WTC11 (cell line): ENCODE measurements at regions not wholly inside any gene's neighbourhood (a gene's known extent, or its start where the extent isn't known, plus 50 kb on each side); places are given as distances from the start of the nearest gene placed in this dataset.

ENCODE experiments used
- ATAC-seq: fragments of 200-7000 bp; cut with Tn5 transposase; 2 replicates; pipeline ENCODE4 v1.10.0; 2021; ENCODE audit warnings: mild to moderate bottlenecking, moderate library complexity
- CTCF ChIA-PET: fragments of 300-600 bp; sonication (Branson Sonifier 250); formaldehyde crosslinking; loops from one replicate; lab custom pipeline; 2021; ENCODE audit warnings: antibody characterized with exemption; lab: Charles Lee
- POLR2A ChIA-PET: fragments of 350-600 bp; sonication (Branson Sonifier 250); formaldehyde crosslinking; loops from one replicate; lab custom pipeline; 2021; ENCODE audit warnings: antibody characterized with exemption; lab: Charles Lee
- DNase-seq: peaks from one replicate; pipeline ENCODE4 v3.0.0; 2021; ENCODE audit warnings: low spot score
- H3K27ac Mint-ChIP-seq: 2 replicates; pipeline ENCODE4 v1.8.0; 2021; ENCODE audit warnings: mixed read lengths
- H3K27me3 Mint-ChIP-seq: 2 replicates; pipeline ENCODE4 v1.8.0; 2021; ENCODE audit warnings: low read depth, mild to moderate bottlenecking, moderate library complexity, mixed read lengths
- H3K36me3 Mint-ChIP-seq: 2 replicates; pipeline ENCODE4 v1.8.0; 2021; ENCODE audit warnings: mixed read lengths
- H3K4me1 Mint-ChIP-seq: 2 replicates; pipeline ENCODE4 v1.8.0; 2022; ENCODE audit warnings: mixed read lengths
- H3K4me3 Mint-ChIP-seq: 2 replicates; pipeline ENCODE4 v1.8.0; 2021; ENCODE audit warnings: mild to moderate bottlenecking, moderate library complexity, mixed read lengths
- H3K9me3 Mint-ChIP-seq: 2 replicates; pipeline ENCODE4 v1.8.0; 2021; ENCODE audit warnings: mixed read lengths
- ATF3 ChIP-seq: sonication (generic); formaldehyde crosslinking; conservative IDR thresholded peaks from 2 replicates; pipeline ENCODE4 v1.8.1; 2022; ENCODE audit warnings: mild to moderate bottlenecking, missing genetic modification reagents
- CDX4 ChIP-seq: fragments of 250-450 bp; sonication (Bioruptor Pico); IDR thresholded peaks from 2 replicates; pipeline ENCODE4 v1.9.0; 2021; ENCODE audit warnings: moderate library complexity, mild to moderate bottlenecking, inconsistent platforms, borderline replicate concordance
- E2F4 ChIP-seq: sonication (generic); formaldehyde crosslinking; IDR thresholded peaks from 2 replicates; pipeline ENCODE4 v1.8.1; 2022; ENCODE audit warnings: low read depth, mild to moderate bottlenecking, moderate library complexity, missing genetic modification reagents, borderline replicate concordance
- JUN ChIP-seq: sonication (generic); formaldehyde crosslinking; IDR thresholded peaks from 2 replicates; pipeline ENCODE4 v1.8.0; 2023; ENCODE audit warnings: mild to moderate bottlenecking, missing genetic modification reagents
- NFYB ChIP-seq: sonication (generic); formaldehyde crosslinking; conservative IDR thresholded peaks from 2 replicates; pipeline ENCODE4 v1.8.0; 2022; ENCODE audit warnings: low read depth, missing genetic modification reagents
- PRRX2 ChIP-seq: fragments of 250-450 bp; sonication (Bioruptor Pico); IDR thresholded peaks from 2 replicates; pipeline ENCODE4 v1.8.0; 2021; ENCODE audit warnings: mild to moderate bottlenecking
- TP53 ChIP-seq: sonication (generic); formaldehyde crosslinking; IDR thresholded peaks from 2 replicates; pipeline ENCODE4 v1.8.1; 2023; ENCODE audit warnings: mild to moderate bottlenecking, missing genetic modification reagents
- ZNF232 ChIP-seq: sonication (generic); formaldehyde crosslinking; IDR thresholded peaks from 2 replicates; pipeline ENCODE4 v1.8.0; 2022; ENCODE audit warnings: mild to moderate bottlenecking, missing genetic modification reagents
- ZNF396 ChIP-seq: fragments of 250-450 bp; sonication (Bioruptor Pico); IDR thresholded peaks from 2 replicates; pipeline ENCODE4 v1.8.0; 2021; ENCODE audit warnings: mild to moderate bottlenecking, moderate library complexity, borderline replicate concordance
- ZNF532 ChIP-seq: fragments of 250-450 bp; sonication (Bioruptor Pico); IDR thresholded peaks from 2 replicates; pipeline ENCODE4 v1.9.0; 2021; ENCODE audit warnings: mild to moderate bottlenecking, borderline replicate concordance
- TF ChIP-seq, protein P1 (sequence below): sonication (generic); formaldehyde crosslinking; IDR thresholded peaks from 2 replicates; pipeline ENCODE4 v1.8.0; 2022; ENCODE audit warnings: missing genetic modification reagents
- TF ChIP-seq, protein P2 (sequence below): sonication (generic); formaldehyde crosslinking; IDR thresholded peaks from 2 replicates; pipeline ENCODE4 v1.8.1; 2023; ENCODE audit warnings: mild to moderate bottlenecking, missing genetic modification reagents

GRCh38 chr2:238969857-238970256 lies 122.0 kb downstream of the TWIST2 start:
- no peaks in the 10 kb centered on the region for H3K36me3 Mint-ChIP-seq
- CTCF ChIA-PET, result no interaction called here
- peaks cover 9% of the 10 kb centered on the region for H3K4me1 Mint-ChIP-seq

More at GRCh38 chr2:238969857-238970256, 122.0 kb downstream of the TWIST2 start:
- Mint-ChIP-seq H3K4me3 (no peak overlapping the region), H3K27me3 (peaks cover 17% of the 10 kb centered on the region), H3K27ac (no peak overlapping the region), H3K9me3 (peaks cover 2% of the 10 kb centered on the region)
- ATAC-seq (no peak), DNase-seq (no peak)
- POLR2A ChIA-PET, result no interaction called here
- TF ChIP-seq CDX4 (no peak), TP53 (CRISPR knock-in tag) (no peak), ZNF232 (no peak), JUN (CRISPR knock-in tag) (no peak), ATF3 (CRISPR knock-in tag) (no peak), E2F4 (CRISPR knock-in tag) (no peak), PRRX2 (CRISPR knock-in tag) (no peak), NFYB (CRISPR knock-in tag) (no peak), ZNF396 (CRISPR knock-in tag) (no peak), ZNF532 (CRISPR knock-in tag) (no peak)
- TF ChIP-seq, protein P1, sequence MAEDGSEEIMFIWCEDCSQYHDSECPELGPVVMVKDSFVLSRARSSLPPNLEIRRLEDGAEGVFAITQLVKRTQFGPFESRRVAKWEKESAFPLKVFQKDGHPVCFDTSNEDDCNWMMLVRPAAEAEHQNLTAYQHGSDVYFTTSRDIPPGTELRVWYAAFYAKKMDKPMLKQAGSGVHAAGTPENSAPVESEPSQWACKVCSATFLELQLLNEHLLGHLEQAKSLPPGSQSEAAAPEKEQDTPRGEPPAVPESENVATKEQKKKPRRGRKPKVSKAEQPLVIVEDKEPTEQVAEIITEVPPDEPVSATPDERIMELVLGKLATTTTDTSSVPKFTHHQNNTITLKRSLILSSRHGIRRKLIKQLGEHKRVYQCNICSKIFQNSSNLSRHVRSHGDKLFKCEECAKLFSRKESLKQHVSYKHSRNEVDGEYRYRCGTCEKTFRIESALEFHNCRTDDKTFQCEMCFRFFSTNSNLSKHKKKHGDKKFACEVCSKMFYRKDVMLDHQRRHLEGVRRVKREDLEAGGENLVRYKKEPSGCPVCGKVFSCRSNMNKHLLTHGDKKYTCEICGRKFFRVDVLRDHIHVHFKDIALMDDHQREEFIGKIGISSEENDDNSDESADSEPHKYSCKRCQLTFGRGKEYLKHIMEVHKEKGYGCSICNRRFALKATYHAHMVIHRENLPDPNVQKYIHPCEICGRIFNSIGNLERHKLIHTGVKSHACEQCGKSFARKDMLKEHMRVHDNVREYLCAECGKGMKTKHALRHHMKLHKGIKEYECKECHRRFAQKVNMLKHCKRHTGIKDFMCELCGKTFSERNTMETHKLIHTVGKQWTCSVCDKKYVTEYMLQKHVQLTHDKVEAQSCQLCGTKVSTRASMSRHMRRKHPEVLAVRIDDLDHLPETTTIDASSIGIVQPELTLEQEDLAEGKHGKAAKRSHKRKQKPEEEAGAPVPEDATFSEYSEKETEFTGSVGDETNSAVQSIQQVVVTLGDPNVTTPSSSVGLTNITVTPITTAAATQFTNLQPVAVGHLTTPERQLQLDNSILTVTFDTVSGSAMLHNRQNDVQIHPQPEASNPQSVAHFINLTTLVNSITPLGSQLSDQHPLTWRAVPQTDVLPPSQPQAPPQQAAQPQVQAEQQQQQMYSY (CRISPR knock-in tag), result no peak
- TF ChIP-seq, protein P2, sequence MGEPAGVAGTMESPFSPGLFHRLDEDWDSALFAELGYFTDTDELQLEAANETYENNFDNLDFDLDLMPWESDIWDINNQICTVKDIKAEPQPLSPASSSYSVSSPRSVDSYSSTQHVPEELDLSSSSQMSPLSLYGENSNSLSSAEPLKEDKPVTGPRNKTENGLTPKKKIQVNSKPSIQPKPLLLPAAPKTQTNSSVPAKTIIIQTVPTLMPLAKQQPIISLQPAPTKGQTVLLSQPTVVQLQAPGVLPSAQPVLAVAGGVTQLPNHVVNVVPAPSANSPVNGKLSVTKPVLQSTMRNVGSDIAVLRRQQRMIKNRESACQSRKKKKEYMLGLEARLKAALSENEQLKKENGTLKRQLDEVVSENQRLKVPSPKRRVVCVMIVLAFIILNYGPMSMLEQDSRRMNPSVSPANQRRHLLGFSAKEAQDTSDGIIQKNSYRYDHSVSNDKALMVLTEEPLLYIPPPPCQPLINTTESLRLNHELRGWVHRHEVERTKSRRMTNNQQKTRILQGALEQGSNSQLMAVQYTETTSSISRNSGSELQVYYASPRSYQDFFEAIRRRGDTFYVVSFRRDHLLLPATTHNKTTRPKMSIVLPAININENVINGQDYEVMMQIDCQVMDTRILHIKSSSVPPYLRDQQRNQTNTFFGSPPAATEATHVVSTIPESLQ (CRISPR knock-in tag), result no peak
